ENCODE measurements at regions not wholly inside any gene's neighbourhood (a gene's known extent, or its start where the extent isn't known, plus 50 kb on each side); places are given as distances from the start of the nearest gene placed in this dataset.

GRCh38 chr10:52997007-52997406, 224.4 kb upstream of the MBL2 start:
- no peak for TF ChIP-seq CTCF (IDR thresholded peaks at IDR 0.05; ENCODE audit: unreplicated experiment)
- Mint-ChIP-seq H3K9me3 (ENCODE audit: unreplicated experiment) (no peaks in the 10 kb centered on the region), H3K27me3 (ENCODE audit: insufficient read depth, unreplicated experiment) (no peaks in the 10 kb centered on the region), H3K4me3 (ENCODE audit: unreplicated experiment) (no peak overlapping the region), H3K36me3 (ENCODE audit: insufficient read depth, unreplicated experiment) (no peaks in the 10 kb centered on the region), H3K4me1 (ENCODE audit: insufficient read depth, unreplicated experiment) (no peaks in the 10 kb centered on the region), H3K27ac (ENCODE audit: low read depth, unreplicated experiment) (no peak overlapping the region)
- no peak for DNase-seq (ENCODE audit: unreplicated experiment)
- CTCF ChIA-PET, result interaction anchor here (0.6 kb wide), 2 partner anchors 8 to 872 kb away, joined by 3 to 4 read pairs; no protein-coding TSS in a partner anchor
- intact Hi-C loops (cut with micrococcal nuclease), result no loop called here
- BruUV-seq (replicated peaks), result no TSS peak
- POLR2A ChIA-PET, result no interaction called here

- intact Hi-C loops (cut with micrococcal nuclease), result no loop called here
- CTCF ChIA-PET, result no interaction called here
- H3K9me3 Mint-ChIP-seq (ENCODE audit: unreplicated experiment), result no peaks in the 10 kb centered on the region
Measured at GRCh38 chr10:52994370-52994769, 221.8 kb upstream of the MBL2 start.

GRCh38 chr10:52993109-52993508, 220.5 kb upstream of the MBL2 start:
- ChIA-PET CTCF (interaction anchor here (0.6 kb wide), 2 partner anchors 1478 to 1733 kb away, joined by 3 to 4 read pairs; no protein-coding TSS in a partner anchor), POLR2A (no interaction called here)
- no peaks in the 10 kb centered on the region for H3K27me3 Mint-ChIP-seq (ENCODE audit: insufficient read depth, unreplicated experiment)
- TF ChIP-seq CTCF (IDR thresholded peaks at IDR 0.05; ENCODE audit: unreplicated experiment), result no peak
- no TSS peak for BruUV-seq (replicated peaks)
- no peak overlapping the region for H3K4me3 Mint-ChIP-seq (ENCODE audit: unreplicated experiment)
- no peak for DNase-seq (ENCODE audit: unreplicated experiment)
- intact Hi-C loops (cut with micrococcal nuclease), result no loop called here
- H3K9me3 Mint-ChIP-seq (ENCODE audit: unreplicated experiment), result no peaks in the 10 kb centered on the region
- H3K27ac Mint-ChIP-seq (ENCODE audit: low read depth, unreplicated experiment), result no peak overlapping the region
- no peaks in the 10 kb centered on the region for H3K36me3 Mint-ChIP-seq (ENCODE audit: insufficient read depth, unreplicated experiment)
- H3K4me1 Mint-ChIP-seq (ENCODE audit: insufficient read depth, unreplicated experiment), result no peaks in the 10 kb centered on the region

More at GRCh38 chr10:52994370-52994769, 221.8 kb upstream of the MBL2 start:
- POLR2A ChIA-PET, result no interaction called here
- TF ChIP-seq CTCF (IDR thresholded peaks at IDR 0.05; ENCODE audit: unreplicated experiment), result no peak
- no peaks in the 10 kb centered on the region for H3K36me3 Mint-ChIP-seq (ENCODE audit: insufficient read depth, unreplicated experiment)
- no peaks in the 10 kb centered on the region for H3K4me1 Mint-ChIP-seq (ENCODE audit: insufficient read depth, unreplicated experiment)
- H3K27ac Mint-ChIP-seq (ENCODE audit: low read depth, unreplicated experiment), result no peak overlapping the region
- no peak overlapping the region for H3K4me3 Mint-ChIP-seq (ENCODE audit: unreplicated experiment)
- no peaks in the 10 kb centered on the region for H3K27me3 Mint-ChIP-seq (ENCODE audit: insufficient read depth, unreplicated experiment)
- no TSS peak for BruUV-seq (replicated peaks)
- DNase-seq (ENCODE audit: unreplicated experiment), result no peak

- intact Hi-C loops (cut with micrococcal nuclease), result no loop called here
- H3K27me3 Mint-ChIP-seq (ENCODE audit: insufficient read depth, unreplicated experiment), result no peaks in the 10 kb centered on the region
- no peak for DNase-seq (ENCODE audit: unreplicated experiment)
- no peaks in the 10 kb centered on the region for H3K4me1 Mint-ChIP-seq (ENCODE audit: insufficient read depth, unreplicated experiment)
- H3K4me3 Mint-ChIP-seq (ENCODE audit: unreplicated experiment), result no peak overlapping the region
- ChIA-PET CTCF (interaction anchor here (0.5 kb wide), 1 partner anchor 60 kb away, joined by 3 read pairs; no protein-coding TSS in a partner anchor), POLR2A (no interaction called here)
- no peak overlapping the region for H3K27ac Mint-ChIP-seq (ENCODE audit: low read depth, unreplicated experiment)
- H3K9me3 Mint-ChIP-seq (ENCODE audit: unreplicated experiment), result no peaks in the 10 kb centered on the region
- TF ChIP-seq CTCF (IDR thresholded peaks at IDR 0.05; ENCODE audit: unreplicated experiment), result no peak
- H3K36me3 Mint-ChIP-seq (ENCODE audit: insufficient read depth, unreplicated experiment), result no peaks in the 10 kb centered on the region
- BruUV-seq (replicated peaks), result no TSS peak
Measured at GRCh38 chr10:52992567-52992966, 220.0 kb upstream of the MBL2 start.
